Astrocyte (in vitro differentiated cells and primary cell): ENCODE measurements at regions not wholly inside any gene's neighbourhood (a gene's known extent, or its start where the extent isn't known, plus 50 kb on each side); places are given as distances from the start of the nearest gene placed in this dataset.

Source experiments
- EZH2 ChIP-seq: IDR thresholded peaks from 2 replicates; pipeline ENCODE4 v1.6.1; 2012; ENCODE audit warnings: mild to moderate bottlenecking, low read length, inconsistent platforms; ENCODE audit not compliant: insufficient read depth
- TF ChIP-seq, protein P1 (sequence below): IDR thresholded peaks from 2 replicates; pipeline ENCODE4 v1.5.1; 2011; ENCODE audit warnings: low read depth, mild to moderate bottlenecking, inconsistent platforms, low read length, moderate library complexity; ENCODE audit not compliant: insufficient read depth

GRCh38 chr6:145031001-145031400 lies 704.3 kb downstream of the EPM2A start:
- TF ChIP-seq, protein P1, sequence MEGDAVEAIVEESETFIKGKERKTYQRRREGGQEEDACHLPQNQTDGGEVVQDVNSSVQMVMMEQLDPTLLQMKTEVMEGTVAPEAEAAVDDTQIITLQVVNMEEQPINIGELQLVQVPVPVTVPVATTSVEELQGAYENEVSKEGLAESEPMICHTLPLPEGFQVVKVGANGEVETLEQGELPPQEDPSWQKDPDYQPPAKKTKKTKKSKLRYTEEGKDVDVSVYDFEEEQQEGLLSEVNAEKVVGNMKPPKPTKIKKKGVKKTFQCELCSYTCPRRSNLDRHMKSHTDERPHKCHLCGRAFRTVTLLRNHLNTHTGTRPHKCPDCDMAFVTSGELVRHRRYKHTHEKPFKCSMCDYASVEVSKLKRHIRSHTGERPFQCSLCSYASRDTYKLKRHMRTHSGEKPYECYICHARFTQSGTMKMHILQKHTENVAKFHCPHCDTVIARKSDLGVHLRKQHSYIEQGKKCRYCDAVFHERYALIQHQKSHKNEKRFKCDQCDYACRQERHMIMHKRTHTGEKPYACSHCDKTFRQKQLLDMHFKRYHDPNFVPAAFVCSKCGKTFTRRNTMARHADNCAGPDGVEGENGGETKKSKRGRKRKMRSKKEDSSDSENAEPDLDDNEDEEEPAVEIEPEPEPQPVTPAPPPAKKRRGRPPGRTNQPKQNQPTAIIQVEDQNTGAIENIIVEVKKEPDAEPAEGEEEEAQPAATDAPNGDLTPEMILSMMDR, result no peak
- no peak for TF ChIP-seq EZH2
